Islet precursor cell (in vitro differentiated cells): ENCODE measurements at regions not wholly inside any gene's neighbourhood (a gene's known extent, or its start where the extent isn't known, plus 50 kb on each side); places are given as distances from the start of the nearest gene placed in this dataset.
A peak's percentile ranks its signal among the peaks of the same experiment; 100 is the strongest.

Experiments
- DNase-seq: peaks from one replicate; pipeline ENCODE4 v3.0.0-alpha.2; 2018

DNA sequence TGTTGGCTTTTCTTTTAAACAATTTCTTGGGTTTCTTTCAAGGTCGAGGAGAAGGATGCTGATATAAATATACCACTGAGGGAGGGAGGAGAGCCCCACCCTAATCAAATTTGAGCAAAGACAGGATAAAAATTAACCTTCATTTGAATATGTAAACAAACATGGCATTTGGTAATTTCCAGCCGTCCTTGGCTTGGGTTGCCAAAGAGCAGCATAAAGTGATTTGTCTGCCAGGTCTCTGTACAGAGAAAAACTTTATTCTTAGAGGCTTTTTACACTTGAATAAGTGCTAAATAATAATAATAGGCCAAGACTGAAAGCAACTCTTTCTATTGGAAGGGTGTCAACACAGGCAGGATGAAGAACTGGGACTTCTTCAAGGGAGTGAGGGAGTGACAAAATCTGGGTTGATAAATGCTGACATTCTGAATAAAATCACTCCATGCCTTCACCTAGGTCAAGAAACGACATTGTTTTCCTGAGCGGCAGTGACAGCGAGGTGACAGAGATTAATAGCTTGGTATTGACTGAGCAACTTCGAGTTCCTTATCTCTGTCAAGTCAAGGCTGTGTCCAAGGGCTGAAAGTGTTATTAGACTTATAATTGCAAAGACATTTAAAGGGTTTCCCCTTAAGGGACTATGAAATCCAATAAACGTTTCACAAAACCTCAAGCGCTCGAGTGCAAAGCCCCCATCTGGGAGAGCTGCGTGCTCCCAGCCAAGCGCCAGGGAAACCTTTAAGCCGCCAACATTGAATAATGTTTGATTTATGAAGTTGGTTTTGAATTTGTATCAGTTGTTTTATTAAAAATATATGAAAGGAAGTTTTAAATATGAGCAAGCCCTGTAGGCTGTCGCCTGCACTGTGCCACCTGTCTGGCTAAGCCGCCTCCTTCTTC is 269.5 kb upstream of the N4BP1 start:
- DNase-seq, result no peak

DNA sequence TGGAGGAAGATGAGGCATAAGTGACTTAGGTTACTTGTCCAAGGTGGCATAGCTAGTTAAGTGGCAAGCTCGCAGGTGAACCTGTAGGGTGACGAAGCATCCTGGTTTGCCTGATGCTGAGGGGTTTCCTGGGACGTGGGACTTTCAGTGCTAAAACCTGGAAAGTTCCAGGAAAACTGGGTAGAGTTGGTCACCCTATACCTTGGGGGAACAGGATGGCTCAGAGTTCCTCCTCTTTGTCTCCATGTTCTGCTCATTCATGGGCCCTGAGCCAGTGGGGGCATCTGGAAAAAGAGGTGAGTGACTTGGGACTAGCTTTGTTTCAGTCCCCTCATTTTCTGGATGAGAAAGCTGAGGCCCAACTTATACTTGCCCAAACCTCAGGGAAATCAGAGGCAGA is 268.0 kb upstream of the N4BP1 start:
- DNase-seq, result no peak

DNA sequence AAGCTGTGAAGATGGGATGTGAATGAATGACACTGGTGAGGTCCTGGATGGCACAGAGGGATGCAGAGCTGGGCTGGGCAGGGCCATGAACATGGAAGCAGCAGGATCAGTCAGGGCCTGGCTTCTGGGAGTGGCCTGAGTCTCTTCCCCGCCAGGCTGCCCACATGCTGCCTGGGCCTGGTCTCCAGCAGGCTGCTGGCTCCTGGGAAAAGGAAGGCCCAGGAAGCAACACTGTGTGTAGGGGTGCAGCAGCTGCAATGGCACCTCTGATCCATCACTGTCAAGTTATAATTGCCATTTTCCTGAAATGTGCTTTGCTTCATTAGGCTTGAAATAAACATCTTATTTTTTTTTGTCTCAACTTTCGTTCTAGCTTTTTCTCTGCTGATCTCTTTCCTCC is 260.2 kb upstream of the N4BP1 start:
- no peak for DNase-seq

DNA sequence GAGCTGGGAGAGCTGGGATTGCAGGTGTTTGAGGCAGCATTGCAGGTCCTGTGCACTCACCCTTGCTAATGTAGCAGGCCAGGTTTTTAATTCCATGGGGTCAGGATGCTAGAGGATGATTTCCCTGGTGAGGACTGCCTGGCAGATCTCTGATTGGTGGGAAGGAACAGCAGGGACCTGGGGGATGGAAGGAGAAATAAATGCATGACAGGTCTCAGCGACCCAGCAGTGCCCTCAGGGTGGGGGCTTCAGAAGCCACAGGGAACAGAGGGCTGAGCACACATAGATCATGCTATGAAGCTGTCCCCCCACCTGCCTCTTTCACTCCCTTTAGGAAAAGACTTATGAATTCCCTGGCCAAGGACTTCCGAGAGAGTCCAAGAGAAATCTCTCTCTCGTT is 255.5 kb upstream of the N4BP1 start:
- DNase-seq, result no peak

DNA sequence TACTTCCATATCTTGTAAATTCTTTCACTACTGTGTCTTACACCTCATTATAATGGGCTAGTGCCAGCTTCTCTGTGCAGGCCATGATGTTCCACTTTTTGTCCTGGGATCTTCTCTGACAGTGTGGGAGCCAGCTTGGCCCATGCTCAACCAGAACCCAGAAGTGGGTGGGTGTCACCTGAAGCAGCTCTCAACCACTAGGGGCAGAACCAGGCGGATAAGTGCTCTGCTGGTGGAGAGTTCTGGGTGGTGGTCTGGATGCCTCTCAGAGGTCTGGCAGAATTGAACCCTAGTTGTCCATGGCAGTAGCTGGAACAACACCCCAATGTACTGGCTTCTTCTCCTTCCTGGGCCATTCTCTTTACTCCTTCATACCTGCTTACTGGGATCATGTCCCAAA is 254.1 kb upstream of the N4BP1 start:
- no peak for DNase-seq

DNA sequence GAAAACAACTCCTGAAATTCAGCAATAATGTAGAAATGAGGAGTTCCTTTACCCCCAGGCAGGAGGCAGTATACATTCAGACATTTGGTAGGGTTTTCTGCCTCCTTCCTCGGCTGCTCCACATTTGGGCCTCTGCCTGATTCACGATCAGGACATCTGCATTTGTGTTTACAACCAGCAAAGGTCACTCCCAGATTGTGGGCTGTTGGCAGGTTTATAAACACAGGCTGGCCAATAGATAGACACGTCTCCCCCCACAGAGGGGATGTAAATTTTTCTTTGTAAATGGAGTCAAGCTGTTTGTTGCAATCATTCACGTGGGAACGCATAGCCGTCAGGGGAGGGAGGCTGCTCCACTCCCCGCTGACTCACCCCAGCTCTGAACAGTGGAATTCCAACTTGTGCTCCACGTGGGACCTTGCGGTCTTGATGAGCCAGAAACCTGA is 252.1 kb upstream of the N4BP1 start:
- peak; percentile 77 for DNase-seq

DNA sequence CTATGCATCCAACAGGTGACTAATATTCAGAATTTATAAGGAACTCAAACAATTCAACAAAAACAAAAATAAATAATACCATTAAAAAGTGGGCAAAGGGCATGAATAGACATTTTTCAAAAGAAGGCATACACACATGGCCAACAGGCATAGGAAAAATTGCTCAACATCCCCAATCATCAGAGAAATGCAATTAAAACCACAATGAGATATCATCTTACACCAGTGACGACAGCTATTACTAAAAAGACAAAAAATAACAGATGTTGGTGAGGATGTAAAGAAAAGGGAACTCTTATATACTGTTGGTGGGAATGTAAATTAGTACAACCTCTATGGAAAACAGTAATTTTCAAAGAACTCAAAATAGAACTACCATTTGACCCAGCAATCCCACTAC is 250.4 kb upstream of the N4BP1 start:
- no peak for DNase-seq

DNA sequence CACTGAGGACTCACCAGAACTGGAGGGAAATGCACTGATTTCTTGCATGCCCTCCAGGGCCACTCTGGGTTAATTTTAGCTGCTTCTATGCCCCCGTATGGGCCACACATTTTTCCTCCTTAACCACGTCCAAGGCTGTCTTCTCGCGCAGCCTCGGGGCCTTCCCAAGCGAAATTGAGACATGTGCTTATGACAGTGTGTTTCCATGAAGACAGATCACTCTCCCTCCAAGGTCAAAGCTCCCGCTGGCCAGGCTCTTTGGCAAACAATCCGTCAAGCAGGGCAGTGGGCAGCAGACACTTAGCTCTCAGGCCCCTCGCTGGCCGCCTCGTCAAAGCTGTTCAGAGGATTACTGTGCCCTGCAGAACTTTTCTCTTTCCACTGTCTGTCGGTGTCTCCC is 243.0 kb upstream of the N4BP1 start:
- DNase-seq, result no peak

DNA sequence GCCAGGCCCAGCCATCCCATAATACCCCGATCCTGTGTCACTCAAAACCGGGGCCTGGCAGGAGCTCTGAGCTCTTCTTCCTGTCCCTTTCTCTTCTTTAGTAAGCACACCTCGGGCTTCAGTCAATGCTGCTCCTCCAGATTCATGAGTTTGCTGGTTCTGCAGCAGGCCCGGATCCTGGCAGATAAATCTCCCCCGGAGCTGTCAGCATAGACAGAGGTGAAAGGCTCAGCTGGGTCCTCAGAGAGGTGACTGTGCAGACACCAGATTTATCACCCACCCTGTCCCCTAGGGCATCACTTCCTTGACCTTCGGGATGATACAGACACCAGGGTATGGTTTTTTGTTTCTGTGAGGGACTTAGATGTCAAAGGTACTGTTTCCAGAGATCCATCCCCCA is 242.5 kb upstream of the N4BP1 start:
- DNase-seq, result no peak

DNA sequence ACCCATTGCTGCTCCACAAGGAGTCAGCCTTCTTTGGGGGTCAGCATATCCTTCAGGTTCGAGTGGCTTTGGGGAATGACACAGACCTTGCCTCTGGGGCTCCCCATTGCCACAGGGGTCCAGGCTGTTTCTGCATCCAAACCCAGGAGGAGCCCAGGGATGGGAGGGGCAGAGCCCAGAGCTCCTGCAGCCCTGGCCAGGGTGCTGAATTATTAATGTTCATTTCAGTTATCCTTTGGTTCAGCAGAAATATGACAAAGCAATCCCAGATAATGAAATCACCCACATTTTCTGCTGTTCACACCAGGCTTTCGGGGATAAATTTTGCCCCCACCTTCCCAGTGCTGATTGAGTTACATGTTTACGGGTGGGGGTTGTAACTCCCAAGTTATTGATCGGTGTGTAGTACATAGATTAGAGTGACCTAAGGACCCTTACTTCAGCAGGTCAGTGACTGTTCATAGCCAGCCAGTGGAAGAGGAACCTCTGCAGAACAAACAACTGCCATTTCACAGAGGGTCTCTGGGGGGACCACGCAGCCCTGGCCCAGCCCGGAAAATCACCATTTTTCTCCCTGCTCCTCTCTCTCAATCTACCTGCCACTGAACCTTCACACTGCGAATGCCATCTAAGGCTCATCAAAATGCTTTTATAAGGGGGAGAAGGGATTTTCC is 240.3 kb upstream of the N4BP1 start:
- DNase-seq, result no peak

DNA sequence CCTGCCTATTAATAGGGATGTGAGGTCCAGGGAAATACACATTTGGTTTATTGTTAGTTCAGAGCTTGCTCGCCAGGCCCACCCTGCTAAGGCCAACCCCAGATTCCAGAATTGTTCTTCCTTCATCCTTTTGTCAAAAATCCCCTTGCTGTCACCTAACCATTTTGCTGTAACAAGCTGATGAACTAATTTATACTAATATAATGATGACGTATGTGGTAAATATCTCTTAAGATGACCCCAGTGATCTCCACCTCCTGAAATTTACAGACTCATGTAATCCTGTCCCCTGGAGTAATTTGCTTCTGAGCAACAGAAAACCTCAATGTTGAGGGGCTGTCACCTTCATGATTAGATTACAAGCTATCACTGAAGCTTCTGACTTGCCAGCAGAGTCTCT is 236.3 kb upstream of the N4BP1 start:
- DNase-seq, result no peak

DNA sequence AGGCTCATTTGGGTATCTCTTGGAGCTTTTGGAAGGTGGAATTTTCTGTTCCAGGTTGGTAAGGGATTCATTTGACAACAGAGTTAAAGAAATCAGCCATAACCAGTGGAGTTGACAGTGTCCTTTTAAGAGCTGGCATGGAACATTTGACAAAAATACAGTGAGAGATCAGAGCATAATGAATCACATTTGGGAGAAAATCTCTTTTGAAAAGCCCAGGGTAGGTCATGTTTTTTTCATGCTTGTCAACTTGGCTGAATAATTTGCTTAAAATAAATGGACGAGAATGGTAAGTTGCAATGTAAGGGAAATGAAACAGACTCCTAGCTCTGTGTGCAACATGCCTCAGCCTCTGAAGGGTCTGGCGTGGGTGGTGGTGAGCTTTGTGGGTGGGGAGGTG is 235.3 kb upstream of the N4BP1 start:
- DNase-seq, result no peak

DNA sequence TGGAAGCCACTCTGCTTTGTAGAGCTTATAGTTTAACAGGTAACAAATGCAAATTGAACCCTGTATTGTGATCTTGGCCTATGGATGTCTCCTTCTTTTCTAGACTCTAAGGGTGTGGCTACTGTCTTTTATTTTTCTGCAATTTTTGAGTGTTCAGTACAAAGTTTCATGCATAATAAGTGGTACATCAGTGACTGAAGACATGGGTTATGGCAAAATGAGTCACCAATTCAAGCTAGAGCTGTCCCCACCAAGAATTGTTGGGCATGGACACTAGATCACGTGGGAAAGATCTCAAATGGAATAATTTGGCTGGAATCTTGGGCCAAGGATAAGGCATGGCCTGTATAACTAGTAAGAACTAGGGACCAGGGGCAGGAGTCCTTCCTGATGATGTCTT is 228.4 kb upstream of the N4BP1 start:
- DNase-seq, result no peak

DNA sequence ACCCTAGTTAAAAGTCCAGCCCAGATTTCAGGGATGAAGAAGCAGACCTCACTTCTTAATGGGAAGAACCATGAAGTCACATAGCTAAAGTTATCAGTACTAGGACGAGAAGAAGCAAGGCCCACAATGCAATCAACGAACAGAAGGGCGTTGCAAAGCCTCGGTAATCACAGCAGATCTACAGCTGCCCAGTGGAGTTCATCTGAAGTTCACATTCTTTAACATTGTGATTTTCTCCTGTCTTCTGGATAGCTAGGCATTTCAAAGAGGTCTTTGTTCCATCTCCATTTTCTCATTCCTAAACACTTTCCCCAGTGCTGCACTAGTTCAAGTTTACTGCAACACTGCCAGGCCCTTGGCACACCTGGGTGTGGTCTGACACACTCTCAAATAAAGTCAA is 226.7 kb upstream of the N4BP1 start:
- DNase-seq, result no peak

DNA sequence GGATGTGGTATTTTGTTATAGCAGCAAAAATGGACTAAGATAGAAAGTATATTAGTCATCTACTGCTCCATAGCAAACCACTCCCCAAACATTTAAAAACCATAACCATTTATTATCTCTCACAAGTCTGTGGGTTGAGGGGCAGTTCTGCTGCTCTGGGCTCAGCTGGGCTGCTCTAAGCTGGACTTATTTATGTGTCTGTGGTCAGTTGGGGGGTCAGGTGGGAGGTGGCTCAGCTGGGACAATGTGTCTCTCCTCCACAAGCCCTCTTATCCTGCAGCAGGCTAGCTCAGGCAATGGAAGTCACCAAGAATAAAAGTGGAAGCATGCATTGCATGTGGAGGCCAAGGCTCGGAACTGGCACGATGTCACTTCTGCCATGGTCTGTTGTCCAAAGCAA is 226.1 kb upstream of the N4BP1 start:
- DNase-seq, result no peak

DNA sequence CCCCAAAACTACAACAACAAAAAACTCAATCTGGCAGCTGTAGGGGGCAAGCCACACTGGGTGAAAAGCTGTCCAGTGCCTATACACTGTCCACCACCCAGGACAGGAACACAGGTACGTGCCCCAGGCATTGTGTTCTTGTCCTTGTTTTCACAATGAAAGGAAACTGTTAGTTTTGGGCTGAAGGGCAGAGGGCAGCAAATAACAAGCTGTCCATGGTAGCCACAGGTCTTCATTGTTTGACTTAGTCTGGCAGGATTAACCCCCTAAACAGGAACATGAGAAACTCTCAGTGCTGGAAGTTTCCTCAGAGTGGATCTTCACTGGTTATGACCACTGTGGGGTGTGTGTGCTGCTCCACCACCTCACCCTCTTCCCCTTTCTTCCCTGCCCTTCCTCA is 224.6 kb upstream of the N4BP1 start:
- no peak for DNase-seq

DNA sequence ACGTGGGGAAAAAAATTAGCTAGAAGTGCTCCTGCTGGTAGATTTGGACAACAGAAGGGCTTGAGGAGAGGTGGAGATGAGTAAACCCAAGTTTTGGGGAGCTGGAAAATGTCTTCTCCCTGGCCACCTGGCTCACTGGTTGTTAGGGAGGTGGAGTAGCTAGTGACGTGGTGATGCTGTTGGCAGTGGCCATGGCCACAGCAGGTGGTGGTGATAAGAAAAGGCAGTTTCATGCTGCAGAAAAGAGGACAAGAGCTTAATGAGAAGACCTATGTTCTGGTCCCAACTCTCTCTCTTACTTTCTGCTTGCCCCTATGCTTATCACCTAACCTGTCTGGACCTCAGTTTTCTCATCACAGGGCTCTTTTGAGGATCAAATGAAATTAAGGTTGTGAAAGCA is 223.5 kb upstream of the N4BP1 start:
- no peak for DNase-seq

DNA sequence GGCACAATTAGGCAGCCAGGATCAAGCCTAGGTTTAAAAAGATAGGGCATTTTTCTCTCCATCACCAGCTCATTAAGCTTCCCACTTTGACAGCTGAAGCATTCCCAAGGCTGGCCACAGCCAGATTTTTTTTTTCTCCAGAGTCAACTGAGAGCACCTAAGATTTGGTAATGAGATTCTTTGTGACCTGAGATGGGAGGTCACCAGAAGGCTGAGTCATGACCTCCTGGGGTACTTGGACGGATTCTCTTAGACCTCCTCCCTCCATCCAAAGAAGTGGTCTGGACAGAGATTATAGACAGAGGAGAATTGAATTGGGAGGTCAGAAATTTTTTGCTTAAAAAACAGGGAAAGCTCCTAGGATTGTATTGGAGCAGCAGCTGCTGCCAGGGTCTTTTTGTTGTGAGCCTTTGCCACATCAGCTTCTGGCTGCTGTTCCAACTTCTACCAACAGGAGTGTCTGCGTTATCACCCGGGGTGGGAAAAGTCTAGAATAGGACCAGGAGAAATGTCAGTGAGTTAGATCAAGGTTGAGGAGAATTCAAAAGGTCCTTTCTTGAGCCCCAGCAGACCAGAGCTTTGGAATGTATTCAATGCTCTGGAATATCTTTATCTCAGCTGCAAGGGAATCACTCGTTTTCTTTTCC is 221.2 kb upstream of the N4BP1 start:
- peak; percentile 59 for DNase-seq

DNA sequence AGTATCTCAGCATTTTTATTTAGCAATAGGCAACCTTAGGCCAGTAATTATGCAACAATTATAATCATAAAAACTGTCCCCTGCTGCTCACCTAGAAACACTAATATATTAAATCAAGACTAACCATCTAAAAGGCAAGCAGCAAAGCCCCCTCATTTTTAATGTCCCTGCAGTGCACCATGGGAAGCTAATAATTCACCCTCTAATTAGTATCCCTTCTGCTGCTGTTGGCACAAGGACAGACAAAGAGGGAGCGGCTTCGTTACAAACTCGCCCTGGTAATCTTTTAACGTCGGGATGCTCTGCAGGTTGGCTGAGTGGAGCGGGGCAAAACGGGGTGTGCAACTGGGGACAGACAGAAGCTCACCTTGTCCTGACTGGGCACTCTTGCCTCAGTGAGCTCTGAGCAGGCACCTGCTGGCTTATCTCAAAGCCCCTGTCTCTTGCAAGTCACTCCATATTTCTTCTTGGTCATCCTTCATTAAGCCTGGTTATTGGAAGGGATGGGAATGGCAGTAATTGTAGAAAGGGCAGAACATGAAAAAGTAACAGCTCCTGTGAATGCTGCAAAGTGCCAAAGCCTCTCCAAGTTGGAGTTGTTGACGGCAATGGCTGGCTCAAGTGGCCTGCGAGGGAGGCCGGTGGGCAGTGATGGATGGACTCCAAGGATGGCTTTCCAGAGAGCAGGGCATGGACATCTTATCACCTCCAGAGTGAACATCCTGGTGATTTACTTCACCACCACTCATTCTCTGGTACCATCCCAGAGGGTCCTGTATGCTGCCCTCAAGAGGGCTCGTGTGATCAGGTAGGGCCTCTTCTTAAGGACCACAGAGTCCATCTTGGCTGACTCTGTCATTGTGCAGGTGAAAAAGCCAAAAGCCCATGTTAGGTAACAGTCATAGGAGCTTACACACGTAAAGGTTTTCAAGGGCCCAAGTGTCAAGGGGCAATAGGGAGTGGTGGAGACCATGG is 219.6 kb upstream of the N4BP1 start:
- DNase-seq, result no peak

DNA sequence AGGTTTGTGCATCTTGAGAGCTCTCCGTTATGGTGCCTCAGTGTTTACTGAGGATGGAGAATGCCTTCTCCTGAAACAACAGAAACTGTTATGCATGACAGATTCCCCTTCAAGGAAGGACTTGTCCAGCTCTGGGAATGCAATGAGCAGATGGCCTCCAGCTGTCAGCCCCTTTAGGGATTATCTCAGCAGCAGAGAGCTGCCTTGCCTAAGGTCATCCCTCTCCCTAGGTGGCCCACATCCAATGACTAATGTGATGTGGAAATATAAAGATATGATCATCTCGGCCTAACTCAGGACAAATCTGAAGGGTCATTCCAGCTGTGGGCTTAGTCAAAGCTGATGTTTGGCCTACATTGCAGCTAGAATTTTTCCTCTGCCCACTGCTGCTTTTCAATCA is 214.3 kb upstream of the N4BP1 start:
- no peak for DNase-seq

DNA sequence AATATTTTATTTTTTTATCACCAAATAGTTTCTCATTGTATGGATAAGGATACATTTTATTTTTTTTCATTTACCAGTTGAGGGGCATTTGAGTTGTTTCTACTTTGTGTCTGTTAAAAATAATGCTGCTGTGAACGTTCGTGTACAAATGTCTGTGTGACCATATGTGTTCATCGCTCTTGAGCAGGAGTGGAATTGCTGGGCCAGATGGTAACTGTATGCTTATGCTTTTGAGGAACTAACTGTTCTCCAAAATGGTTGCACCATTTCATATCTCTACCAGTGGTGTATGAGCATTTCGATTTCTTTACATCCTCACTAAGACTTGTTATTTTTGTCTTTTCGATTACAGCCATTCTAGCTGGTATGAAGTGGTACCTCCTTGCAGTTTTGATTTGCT is 212.5 kb upstream of the N4BP1 start:
- DNase-seq, result no peak

DNA sequence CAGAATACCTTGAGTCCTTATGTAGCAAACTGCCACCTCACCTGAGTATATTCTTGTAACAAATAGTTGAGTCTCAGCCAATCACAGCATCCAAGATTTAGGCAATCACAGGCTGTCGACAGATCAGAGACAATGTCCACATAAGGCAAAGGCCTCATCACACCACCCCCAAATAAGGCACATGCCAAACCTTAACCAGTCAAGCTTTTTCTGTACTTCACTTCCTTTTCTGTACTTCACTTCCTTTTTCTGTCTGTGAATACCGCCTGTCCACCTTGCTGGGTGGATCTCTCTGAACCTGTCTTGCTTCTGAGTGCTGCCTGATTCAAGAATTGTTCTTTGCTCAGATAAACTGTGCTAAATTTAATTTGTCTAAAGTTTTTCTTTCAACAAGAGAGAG is 210.4 kb upstream of the N4BP1 start:
- no peak for DNase-seq

DNA sequence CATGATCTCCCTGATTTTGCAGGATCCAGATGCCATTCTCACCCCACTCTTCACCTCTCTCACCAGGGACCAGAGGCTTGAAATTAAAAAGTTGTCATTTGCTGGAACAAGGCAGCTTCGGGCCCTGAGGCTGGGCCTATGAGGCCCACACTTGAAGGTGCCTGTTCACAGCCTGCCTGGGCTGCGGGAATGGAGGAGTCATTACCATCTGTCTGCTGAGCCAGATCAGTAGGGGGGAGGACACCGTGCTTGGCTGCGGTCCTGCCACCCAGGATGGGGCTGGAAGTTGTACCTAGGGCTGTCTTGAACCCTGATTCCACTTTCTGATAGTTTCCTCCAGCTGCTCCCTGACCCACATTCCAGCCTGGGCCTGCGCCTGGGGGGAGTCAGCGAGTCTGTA is 208.3 kb upstream of the N4BP1 start:
- no peak for DNase-seq
